Islet precursor cell (in vitro differentiated cells): ENCODE measurements at regions not wholly inside any gene's neighbourhood (a gene's known extent, or its start where the extent isn't known, plus 50 kb on each side); places are given as distances from the start of the nearest gene placed in this dataset.
"Not testable (repeated sequence)": the region's sequence is repeated elsewhere in the genome, so short reads cannot be mapped to it uniquely, and the experiment has no call there.

Experiments used
- DNase-seq: peaks from one replicate; pipeline ENCODE4 v3.0.0-alpha.2; 2018

DNA sequence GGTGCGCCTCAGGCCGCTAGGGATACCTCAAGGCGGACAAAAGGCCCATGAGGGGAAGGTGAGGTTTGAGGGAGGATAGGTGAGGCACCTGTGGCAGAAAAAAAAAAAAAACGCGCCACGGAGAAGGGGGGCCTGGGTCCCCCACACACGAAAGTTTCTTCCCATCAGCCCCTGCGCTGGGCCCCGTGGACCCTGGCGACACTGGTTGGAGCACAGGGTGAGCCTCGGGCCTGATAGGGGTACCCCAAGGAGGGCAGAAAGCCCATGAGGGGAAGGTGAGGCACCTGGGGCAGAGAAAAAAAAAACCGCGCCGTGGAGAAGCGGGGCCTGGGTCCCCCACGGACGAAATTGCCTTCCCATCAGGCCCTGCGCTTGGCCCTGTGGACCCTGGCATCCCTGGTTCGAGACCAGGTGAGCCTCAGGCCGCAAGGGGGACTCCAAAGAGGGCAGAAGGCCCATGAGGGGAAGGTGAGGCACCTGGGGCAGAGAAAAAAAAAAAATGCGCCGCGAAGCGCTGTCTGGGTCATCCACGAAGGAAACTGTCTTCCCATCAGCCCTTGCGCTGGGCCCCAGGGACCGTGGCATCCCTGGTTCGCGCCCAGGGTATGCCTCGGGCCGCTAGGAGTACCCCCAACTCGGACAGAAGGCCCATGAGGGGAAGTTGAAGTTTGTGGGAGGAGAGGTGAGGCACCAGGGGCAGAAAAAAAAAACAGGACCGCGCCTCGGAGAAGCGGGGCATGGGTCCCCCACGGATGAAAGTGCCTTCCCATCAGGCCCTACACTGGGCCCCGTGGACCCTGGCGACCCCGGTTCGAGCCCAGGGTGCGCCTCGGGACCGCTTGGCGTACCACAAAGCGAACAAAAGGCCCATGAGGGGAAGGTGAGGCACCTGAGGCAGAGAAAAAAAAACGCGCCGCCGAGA, 226.2 kb downstream of the CCDC74A start:
- no peak for DNase-seq

DNA sequence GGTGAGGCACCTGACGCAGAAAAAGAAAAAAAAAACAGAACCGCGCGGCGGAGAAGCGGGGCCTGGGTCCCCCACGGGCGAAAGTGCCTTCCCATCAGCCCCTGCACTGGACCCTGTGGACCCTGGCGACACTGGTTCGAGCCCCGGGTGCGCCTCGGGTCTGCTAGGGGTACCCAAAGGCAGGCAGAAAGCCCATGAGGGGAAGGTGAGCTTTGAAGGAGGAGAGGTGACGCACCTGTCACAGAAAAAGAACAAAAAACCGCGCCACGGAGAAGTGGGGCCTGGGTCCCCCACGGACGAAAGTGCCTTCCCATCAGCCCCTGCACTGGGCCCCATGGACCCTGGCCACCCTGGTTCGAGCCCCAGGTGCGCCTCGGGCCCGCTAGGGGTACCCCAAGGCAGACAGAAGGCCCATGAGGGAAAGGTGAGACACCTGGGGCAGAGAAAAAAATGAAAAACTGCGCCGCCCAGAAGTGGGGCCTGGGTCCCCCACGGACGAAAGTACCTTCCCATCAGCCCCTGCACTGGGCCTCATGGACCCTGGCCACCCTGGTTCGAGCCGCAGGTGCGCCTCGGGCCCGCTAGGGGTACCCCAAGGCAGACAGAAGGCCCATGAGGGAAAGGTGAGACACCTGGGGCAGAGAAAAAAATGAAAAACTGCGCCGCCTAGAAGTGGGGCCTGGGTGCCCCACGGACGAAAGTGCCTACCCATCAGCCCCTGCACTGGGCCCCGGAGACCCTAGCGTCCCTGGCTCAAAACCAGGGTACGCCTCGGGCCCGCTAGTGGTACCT, 227.4 kb downstream of the CCDC74A start:
- no peak for DNase-seq

DNA sequence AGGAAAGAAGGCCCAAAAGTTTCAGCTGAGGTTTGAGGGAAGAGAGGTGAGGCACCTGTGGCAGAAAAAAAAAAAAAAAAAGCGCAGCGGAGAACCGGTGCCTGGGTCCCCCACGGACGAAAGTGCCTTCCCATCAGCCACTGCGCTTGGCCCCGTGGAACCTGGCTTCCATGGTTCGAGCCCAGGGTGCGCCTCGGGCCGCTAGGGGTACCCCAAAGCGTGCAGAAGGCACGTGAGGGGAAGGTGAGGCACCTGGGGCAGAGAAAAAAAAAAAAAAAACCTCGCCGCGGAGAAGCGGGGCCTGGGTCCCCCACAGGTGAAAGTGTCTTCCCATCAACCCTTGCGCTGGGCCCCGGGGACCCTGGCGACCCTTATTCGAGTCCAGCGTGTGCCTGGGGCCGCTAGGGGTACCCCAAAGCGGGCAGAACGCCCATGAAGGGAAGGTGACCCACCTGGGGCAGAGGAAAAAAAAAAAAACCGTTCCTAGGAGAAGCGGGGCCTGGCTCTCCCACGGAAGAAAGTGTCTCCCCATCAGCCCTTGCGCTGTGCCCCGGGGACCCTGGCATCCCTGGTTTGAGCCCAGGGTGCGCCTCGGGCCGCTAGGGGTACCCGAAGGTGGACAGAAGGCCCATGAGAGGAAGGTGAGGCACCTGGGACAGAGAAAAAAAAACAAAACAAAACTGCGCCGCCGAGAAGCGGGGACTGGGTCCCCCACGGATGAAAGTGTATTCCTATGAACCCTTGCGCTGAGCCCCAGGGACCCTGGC, 228.6 kb downstream of the CCDC74A start:
- no peak for DNase-seq

DNA sequence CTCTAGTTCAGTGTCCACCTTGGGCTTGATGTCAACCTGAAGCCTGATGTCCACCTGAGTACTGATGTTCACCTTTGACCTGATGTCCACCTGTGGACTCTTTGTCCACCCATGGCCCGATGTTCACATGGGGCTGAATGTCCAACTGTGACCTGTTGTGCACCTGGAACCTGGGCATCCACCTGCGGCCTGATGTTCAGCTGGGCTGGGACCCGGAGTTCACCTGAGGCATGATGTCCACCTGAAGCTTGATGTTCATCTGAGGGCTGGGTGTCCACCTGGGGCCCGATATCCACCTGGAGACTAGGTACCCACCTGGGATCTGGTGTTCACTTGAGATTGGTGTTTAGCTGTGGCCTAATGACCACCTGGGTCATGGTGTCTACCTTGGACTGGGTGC, 231.3 kb downstream of the CCDC74A start:
- not testable (repeated sequence) for DNase-seq

DNA sequence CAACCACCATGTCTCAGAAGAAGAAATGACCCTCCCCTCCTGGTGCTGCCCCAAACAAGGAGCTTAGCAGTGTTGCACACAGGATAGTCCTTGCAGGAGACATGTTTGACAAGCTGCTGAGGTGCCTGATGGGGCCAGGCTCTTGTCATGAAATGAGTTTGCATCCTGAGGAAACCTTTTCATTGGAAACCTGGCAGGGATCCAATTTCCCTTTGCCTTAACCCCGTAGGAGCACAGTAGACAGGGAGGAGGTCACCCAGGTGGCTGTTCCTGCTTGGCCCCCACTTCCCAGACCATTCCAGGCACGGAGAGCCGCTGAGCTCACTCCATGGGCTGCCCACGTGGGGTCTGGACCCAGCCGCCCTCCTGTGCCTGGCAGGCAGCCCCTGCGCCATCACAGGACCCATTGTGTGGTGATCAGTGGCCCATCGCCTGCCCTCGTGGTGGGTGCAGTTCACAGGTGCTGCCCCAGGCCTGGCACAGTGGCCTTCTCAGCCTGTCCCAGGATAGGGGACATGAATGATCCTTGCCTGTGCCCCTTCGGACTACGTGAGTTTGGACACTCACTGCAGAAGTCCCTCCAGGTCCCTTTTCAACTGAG, 247.4 kb downstream of the CCDC74A start:
- not testable (repeated sequence) for DNase-seq

DNA sequence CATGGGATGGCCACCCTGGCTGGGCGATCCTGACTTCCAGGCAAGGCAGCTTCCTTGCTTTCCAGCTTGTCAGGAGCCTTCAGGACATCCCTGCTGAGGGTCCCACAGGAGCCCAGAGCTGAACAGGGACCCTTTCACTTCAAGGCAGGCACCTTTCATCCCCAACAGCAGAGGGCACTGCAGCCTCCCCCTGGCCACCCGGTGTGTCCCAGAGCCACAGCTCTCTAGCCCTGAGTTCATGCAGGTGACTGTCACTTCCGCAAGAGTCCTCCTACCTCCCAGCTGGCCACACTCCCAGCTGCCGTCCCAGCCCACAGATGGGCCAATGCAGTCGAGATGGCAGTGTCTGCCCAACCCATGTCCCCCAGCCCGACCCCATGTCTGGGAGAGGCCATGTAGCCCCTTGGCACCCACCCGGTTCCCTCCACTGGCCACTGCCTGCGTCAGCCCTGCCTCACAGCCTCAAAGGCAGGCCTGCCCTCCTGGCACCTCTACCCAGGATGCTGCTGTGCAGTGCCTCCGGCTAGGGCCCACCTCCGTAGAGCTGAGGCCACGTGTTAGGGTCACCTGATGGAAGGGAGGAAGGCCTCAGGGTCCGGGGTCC, 248.3 kb downstream of the CCDC74A start:
- not testable (repeated sequence) for DNase-seq

DNA sequence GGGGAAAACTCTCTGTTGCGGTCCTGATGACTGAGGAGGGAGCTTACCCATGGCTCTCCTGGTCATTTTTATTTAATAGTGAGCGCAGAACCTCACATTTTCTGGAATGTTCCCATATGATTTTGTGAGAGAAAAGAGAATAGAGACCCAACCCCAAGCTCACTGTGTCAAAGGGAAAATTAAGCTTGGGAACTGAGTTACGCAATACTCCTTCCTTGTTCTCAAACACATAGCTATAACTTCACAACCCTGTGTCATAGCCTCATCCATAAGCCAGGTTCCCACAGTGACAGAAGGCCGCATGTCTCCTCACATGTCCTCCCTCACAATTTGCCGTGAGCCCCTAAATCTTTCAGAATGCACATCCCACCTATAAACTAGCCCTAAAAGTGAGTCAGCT, 252.8 kb downstream of the CCDC74A start:
- DNase-seq: not testable (repeated sequence)

DNA sequence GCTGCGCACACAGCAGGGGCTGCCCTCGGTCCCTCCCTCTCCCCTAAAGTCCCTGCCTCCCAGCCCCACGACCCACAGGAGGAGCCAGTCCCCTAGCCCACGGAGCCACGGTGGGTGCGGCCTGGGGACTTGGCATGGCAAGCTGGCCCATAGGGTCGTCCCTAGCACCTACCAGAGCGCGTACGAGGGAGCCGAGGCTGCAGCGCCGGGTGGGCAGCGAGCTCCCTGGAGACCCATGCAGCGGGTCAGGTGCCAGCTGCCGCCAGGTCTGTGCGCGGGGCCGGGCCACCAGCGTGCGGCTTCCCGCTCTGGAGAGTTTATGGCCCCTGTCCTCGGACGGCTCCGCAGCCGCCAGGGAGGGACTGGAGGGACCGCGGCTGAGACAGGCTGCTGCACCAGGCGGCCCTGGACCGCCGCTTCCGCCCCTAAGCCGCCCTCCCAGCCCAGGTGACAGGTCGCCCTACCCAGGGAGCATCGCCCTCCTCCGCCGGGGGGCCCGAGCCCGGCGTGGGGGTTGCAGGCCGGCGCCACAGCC, 273.6 kb downstream of the CCDC74A start:
- DNase-seq: no peak

DNA sequence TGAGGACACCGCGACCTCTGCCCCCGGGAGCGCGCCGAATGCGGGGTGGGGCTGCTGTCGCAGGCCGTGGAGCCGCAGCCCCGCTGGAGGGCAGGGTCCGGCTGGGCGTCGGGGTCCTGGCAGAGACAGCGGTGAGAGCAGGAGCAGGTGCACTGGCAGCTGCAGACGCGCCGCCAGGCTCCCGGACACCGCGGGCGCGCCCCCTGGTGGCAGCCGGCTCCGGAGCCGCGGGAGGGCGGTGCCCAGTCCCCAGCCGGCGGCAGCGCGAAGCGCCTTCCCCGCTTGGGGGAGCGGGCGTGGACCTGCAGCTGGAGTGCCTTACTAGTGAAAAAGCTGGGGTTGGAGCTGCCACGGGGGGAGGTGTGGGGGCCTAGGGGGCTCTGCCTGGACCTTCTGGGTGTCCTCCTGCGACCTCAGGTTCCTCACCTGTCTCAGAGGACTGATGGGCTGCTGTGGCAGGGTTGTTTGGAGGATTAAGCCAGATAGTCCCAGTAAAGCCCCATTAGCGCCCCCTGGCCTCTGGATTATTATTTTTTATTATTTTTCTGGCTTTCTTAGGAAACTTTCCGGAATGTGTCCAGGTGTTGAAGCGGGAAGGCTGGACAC, 274.2 kb downstream of the CCDC74A start:
- peak; percentile 91 for DNase-seq

DNA sequence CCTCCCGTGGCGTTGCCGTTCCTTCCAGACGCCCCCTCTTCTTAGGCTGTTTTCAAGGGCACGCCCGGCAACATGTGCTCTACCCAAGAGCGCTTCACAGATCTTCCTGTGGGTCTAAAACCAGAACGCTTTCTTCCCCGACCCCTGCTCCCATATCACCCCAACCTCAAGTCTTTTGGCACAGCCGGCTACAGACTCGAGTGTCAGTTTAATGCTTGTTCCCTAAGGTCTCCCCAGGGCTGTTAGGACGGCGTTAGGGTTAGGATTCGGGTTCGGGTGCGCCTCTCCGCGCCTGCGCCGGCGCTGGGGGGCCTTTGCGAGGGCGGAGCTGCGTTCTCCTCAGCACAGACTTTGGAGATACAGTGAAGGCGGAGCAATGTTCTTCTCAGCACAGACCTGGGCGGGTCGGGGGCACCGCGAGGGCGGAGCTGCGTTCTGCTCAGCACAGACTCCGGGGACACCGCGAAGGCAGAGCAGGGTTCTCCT, 274.7 kb downstream of the CCDC74A start:
- DNase-seq: peak; percentile 85

DNA sequence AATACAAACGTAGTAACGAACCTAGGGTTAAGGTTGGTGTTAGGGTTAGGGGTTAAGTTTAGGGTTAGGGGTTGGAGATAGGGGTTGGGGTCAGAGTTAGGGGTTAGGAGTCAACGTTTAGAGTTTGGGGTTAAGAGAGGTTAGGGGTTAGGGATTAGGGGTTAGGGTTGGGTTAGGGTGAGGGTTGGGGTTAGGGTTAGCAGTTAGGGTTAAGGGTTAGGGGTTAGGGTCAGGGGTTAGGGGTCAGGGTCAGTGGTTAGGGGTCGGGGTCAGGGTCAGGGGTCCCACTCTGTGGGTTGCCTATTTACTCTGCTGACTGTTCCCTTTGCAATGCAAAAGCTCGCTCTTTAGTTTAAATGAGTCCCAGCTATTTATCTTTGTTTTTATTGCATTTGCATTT, 275.5 kb downstream of the CCDC74A start:
- not testable (repeated sequence) for DNase-seq

DNA sequence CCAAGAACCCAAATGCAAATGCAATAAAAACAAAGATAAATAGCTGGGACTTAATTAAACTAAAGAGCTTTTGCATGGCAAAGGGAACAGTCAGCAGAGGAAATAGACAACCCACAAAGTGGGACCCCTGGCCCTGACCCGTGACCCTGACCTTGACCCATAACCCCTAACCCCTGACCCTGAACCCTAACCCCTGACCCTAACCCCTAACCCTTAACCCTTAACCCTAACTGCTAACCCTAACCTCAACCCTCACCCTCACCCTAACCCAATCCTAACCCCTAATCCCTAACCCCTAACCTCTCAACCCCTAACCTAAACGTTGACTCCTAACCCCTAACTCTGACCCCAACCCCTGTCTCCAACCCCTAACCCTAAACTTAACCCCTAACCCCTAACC, 284.9 kb downstream of the CCDC74A start:
- DNase-seq: not testable (repeated sequence)

DNA sequence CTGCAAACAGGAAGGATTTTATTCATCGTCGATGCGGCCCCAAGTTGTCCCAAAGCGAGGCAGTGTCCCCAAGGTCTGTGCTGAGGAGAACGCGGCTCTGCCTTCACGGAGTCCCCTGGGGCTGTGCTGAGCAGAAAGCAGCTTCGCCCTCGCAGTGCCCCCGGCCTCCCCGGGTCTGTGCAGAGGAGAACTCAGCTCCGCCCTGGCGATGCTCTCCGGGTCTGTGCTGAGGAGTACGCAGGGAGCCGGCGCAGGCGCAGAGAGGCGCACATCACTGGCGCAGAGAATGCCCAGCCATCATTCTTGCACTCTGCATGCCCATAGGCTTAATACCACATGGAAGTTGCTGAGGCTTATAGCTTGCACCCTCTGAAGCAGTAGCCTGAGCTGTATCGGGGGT, 285.7 kb downstream of the CCDC74A start:
- DNase-seq: not testable (repeated sequence)

DNA sequence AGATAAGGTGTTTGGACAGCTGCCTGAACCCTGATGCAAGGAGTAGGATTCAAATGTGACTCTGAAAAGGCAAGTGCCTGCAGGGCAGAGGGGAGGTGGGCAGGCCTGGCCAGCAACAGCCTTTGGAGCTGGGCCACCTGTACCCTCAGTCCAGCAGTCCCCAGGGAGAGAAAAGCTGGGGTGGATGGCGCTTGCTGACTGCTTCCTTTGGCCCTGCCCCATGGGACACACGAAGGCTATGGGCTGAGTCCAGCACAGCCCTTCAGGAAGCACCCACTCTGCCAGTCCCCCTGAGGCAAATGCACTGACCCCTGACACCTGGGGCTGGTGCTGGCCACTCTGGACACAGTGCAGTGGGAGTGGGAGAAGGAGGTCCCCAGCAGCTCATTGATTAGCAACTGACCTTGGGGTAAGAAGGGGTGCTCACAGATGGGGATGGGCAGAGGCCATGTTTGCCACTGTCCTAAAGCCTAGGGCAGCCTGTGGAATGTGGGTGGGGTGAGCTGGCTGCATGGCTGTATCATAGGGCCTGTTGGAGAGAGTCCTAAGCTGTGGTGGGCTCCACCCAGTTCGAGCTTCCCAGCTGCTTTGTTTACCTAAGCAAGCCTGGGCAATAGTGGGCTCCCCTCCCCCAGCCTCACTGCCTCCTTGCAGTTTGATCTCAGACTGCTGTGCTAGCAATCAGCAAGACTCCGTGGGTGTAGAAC, 290.7 kb downstream of the CCDC74A start:
- not testable (repeated sequence) for DNase-seq

DNA sequence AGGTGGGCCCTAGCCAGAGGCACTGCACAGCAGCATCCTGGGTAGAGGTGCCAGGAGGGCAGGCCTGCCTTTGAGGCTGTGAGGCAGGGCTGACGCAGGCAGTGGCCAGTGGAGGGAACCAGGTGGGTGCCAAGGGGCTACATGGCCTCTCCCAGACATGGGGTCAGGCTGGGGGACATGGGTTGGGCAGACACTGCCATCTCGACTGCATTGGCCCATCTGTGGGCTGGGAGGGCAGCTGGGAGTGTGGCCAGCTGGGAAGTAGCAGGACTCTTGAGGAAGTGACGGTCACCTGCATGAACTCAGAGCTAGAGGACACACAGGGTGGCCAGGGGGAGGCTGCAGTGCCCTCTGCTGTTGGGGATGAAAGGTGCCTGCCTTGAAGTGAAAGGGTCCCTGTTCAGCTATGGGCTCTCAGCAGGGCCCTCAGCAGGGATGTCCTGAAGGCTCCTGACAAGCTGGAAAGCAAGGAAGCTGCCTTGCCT, 294.6 kb downstream of the CCDC74A start:
- not testable (repeated sequence) for DNase-seq

DNA sequence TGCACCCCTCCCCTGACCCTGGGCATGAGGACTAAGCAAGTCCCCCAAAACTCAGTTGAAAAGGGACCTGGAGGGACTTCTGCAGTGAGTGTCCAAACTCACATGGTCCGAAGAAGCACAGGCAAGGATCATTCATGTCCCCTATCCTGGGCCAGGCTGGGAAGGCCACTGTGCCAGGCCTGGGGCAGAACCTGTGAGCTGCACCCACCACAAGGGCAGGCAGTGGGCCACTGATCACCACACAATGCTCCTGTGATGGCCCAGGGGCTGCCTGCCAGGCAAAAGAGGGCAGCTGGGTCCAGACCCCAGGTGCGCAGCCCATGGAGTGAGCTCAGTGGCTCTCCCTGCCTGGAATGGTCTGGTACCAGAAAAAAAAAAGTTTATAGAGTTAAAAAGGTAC, 295.4 kb downstream of the CCDC74A start:
- DNase-seq: not testable (repeated sequence)

DNA sequence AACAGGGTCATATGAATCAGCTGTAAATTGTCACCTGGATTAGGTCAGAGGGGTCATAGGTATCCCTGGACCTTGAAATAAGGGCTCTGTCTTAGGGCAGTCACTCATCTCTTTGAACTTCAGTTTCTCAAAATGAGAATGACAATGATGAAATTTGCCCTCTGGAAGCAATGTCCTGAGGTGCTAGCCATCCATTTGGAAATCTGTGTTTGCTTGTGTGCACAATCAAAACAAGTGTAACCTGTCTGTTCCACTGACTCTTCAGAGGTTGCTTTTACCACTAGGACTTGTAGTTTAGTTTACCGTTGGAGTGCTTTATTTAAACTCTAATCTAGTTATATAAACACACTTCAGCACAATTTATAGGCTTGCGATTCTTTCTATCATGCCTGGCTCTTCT, 297.3 kb downstream of the CCDC74A start:
- not testable (repeated sequence) for DNase-seq

DNA sequence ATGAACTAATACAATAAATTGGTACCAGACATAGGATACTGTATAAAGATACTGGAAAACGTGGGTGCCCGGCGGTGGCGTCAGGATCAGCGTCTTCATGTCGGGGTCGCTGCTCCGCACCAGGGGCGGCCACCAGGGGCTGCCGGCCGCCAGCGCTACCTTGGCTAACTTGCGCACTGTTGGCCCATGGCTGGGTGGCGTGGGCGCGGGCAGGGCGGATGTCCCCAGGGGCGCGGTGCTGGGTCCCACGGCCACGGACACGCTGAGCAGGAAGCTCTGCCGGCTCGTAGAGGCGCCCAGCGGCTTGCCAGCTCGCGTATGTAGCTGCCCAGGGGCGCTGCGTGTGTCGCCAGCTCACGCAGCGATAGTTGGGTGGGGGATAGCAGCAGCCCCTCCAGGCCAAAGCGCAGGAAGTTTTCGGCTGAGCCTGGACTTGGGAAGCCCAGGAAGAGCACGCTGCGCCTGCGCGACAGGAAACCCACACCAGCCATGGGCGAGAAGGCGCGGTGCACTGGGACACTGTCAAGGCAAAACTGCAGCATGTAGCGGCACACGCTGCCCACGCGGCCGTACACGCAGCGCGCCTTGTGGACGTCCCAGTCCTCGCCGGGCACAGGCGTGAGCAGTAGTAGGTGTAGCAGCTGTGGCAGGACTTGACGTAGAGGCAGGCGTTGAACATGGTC, 299.9 kb downstream of the CCDC74A start:
- no peak for DNase-seq

DNA sequence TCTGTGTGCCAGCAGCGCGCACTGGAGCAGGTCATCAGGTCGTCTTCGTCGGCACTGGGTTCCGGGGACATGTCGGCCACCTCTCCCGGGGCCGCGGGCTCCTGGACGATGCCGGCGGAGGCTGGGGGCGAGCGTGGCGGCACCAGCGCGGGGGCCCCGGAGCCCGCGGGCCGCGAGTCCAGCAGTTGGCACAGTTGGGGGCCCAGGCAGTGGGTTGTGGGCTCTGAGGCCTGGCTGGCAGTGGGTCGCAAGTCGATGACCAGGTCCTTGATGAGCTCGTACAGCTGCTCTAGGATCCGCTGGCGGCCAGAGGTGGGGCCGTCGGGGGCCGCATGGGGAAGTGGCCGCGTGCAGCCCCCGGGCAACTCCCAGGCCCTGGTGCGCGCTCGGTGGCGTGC, 300.5 kb downstream of the CCDC74A start:
- no peak for DNase-seq
